ENCODE measurements at regions not wholly inside any gene's neighbourhood (a gene's known extent, or its start where the extent isn't known, plus 50 kb on each side); places are given as distances from the start of the nearest gene placed in this dataset.

GRCh38 chr19:32197896-32198882 lies 147.2 kb upstream of the ZNF507 start:
- no peak for ATAC-seq

More at GRCh38 chr19:32197896-32198882, 147.2 kb upstream of the ZNF507 start:
- in situ Hi-C loops (cut with HindIII; ENCODE audit: extremely low pct_ligation_motif_present, low pct_unique_long_range_greater_than_20kb): no loop called here
- Histone ChIP-seq H3K27me3 (ENCODE audit: control insufficient read depth in 1 of 2, insufficient read depth in 2 of 2, low read length in 2 of 2) (peaks cover 0 to 1% of the 10 kb centered on the region in 2 experiments; a peak in 2 of 5 replicates), H3K4me3 (replicated peaks in 1 of 3; ENCODE audit: insufficient read depth in 1 of 3, low read depth in 2 of 3, low read length in 3 of 3) (no peak overlapping the region), H4K20me1 (ENCODE audit: insufficient read depth, low read length) (no peaks in the 10 kb centered on the region), H3K4me1 (ENCODE audit: insufficient read depth, low read length) (no peaks in the 10 kb centered on the region), H3K4me2 (ENCODE audit: low read depth, low read length) (no peak overlapping the region), H3K9ac (ENCODE audit: insufficient read depth, low read depth, low read length) (no peak overlapping the region), H3K36me3 (replicated peaks in 1 of 2; ENCODE audit: control insufficient read depth in 1 of 2, insufficient read depth in 2 of 2, low read length in 2 of 2) (no peaks in the 10 kb centered on the region), H3K27ac (ENCODE audit: extremely low read length, insufficient read depth, low read length) (no peak overlapping the region), H3K79me2 (ENCODE audit: insufficient read depth, low read length) (no peaks in the 10 kb centered on the region), H3K9me3 (ENCODE audit: low read length) (no peaks in the 10 kb centered on the region), H2AFZ (ENCODE audit: low read length) (no peak overlapping the region)
- 11% methylated on average over 11 of the region's 13 CpGs for WGBS (ENCODE audit: low lambda C conversion rate)
- DNase-seq (ENCODE audit: low spot score): no peak
- no peak for FAIRE-seq
- no peak for TF ChIP-seq ZNF572 (CRISPR knock-in tag; IDR thresholded peaks at IDR 0.05)
- TF ChIP-seq MAFG (CRISPR knock-in tag; IDR thresholded peaks at IDR 0.05): no peak
- no peak for TF ChIP-seq ZNF670 (CRISPR knock-in tag; IDR thresholded peaks at IDR 0.05; ENCODE audit: borderline replicate concordance)
- TF ChIP-seq ATF5 (CRISPR knock-in tag; IDR thresholded peaks at IDR 0.05; ENCODE audit: low read depth): no peak
- TF ChIP-seq CENPT (CRISPR knock-in tag; IDR thresholded peaks at IDR 0.05; ENCODE audit: low read depth): no peak
- TF ChIP-seq ZNF737 (CRISPR knock-in tag; IDR thresholded peaks at IDR 0.05; ENCODE audit: borderline replicate concordance): no peak
- no peak for TF ChIP-seq ZNF362 (CRISPR knock-in tag; IDR thresholded peaks at IDR 0.05; ENCODE audit: borderline replicate concordance)
- POLR2A ChIA-PET: no interaction called here
- CTCF ChIA-PET (ENCODE audit: low intra/inter-chr PET ratio, low total read pairs): no interaction called here
- intact Hi-C loops (cut with micrococcal nuclease; ENCODE audit: unreplicated experiment): no loop called here
- BruUV-seq (replicated peaks): no TSS peak

All from HepG2 (cell line).